SK-N-SH (cell line): ENCODE measurements at regions not wholly inside any gene's neighbourhood (a gene's known extent, or its start where the extent isn't known, plus 50 kb on each side); places are given as distances from the start of the nearest gene placed in this dataset.

Experiments used
- CTCF ChIP-seq: fragments of 200-600 bp; sonication (generic); IDR thresholded peaks from 2 replicates; pipeline ENCODE4 v1.6.1; 2017; ENCODE audit warnings: antibody characterized with exemption, mild to moderate bottlenecking, moderate library complexity
- ELF1 ChIP-seq: IDR thresholded peaks from 2 replicates; pipeline ENCODE4 v1.4.0; 2012
- EP300 ChIP-seq, 2 experiments: IDR thresholded peaks; 2 replicates each; pipeline versions ENCODE4 v1.4.0 to v1.6.1; 2012; ENCODE audit warnings: borderline replicate concordance in 1 of 2, low read depth in 1 of 2, low read length in 1 of 2
- MAX ChIP-seq: IDR thresholded peaks from 2 replicates; pipeline ENCODE4 v1.4.0; 2012; ENCODE audit warnings: low read depth
- NRF1 ChIP-seq: IDR thresholded peaks from 2 replicates; pipeline ENCODE4 v1.6.1; 2012; ENCODE audit warnings: low read depth, mild to moderate bottlenecking, low read length
- POLR2AphosphoS5 ChIP-seq: IDR thresholded peaks from 2 replicates; pipeline ENCODE4 v1.6.1; 2012; ENCODE audit warnings: low read depth, low read length
- RAD21 ChIP-seq: IDR thresholded peaks from 2 replicates; pipeline ENCODE4 v1.6.1; 2012; ENCODE audit warnings: mild to moderate bottlenecking, low read length
- RCOR1 ChIP-seq: fragments of 150-350 bp; IDR thresholded peaks from 2 replicates; pipeline ENCODE4 v1.6.1; 2017; ENCODE audit warnings: antibody characterized with exemption, low read length
- REST ChIP-seq: IDR thresholded peaks from 2 replicates; pipeline ENCODE4 v1.6.1; 2012; ENCODE audit warnings: mild to moderate bottlenecking, low read depth, low read length, moderate library complexity
- SIN3A ChIP-seq: IDR thresholded peaks from 2 replicates; pipeline ENCODE4 v1.6.1; 2012; ENCODE audit warnings: low read depth, mild to moderate bottlenecking, low read length, moderate library complexity, borderline replicate concordance
- TAF1 ChIP-seq: IDR thresholded peaks from 2 replicates; pipeline ENCODE4 v1.6.1; 2012; ENCODE audit warnings: low read depth, mild to moderate bottlenecking, low read length, moderate library complexity, borderline replicate concordance
- TCF12 ChIP-seq: IDR thresholded peaks from 2 replicates; pipeline ENCODE4 v1.4.0; 2012
- USF1 ChIP-seq: IDR thresholded peaks from 2 replicates; pipeline ENCODE4 v1.4.0; 2012; ENCODE audit warnings: low read depth, borderline replicate concordance
- USF2 ChIP-seq: fragments of 150-350 bp; IDR thresholded peaks from 2 replicates; pipeline ENCODE4 v1.6.1; 2017; ENCODE audit warnings: antibody characterized with exemption, low read length, low read depth, borderline replicate concordance

- TF ChIP-seq CTCF (no peak), TAF1 (no peak), ELF1 (no peak), SIN3A (no peak), POLR2AphosphoS5 (no peak), RAD21 (no peak), REST (no peak), EP300 (IDR thresholded peaks at IDR 0.05; ENCODE audit: borderline replicate concordance in 1 of 2, low read depth in 1 of 2, low read length in 1 of 2) (no peak), USF2 (no peak), RCOR1 (no peak), USF1 (no peak), TCF12 (no peak), MAX (no peak), NRF1 (no peak)
Observed at GRCh38 chr10:9382533-9382866, 1328.0 kb downstream of the GATA3 start.
